ENCODE measurements at regions not wholly inside any gene's neighbourhood (a gene's known extent, or its start where the extent isn't known, plus 50 kb on each side); places are given as distances from the start of the nearest gene placed in this dataset.

DNA sequence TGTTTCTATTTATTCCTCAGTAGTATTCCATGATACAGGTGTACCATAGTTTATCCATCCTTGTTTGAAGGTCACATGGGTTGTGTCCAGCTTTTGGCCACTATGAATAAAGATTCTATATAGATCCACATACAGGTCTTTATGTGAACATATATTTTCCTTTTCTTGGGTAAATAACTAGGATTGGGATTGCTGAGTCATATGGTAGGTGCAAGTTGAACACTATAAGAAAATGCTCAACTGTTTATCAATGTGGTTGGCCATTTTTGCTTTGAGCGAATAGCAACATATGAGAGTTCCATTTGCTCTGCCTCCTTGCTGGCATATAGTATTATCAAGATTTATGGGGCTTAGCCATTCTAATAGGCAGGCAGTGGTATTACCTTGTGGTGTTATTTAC is 170.2 kb upstream of the KCNJ15 start:
- TF ChIP-seq, protein P1, sequence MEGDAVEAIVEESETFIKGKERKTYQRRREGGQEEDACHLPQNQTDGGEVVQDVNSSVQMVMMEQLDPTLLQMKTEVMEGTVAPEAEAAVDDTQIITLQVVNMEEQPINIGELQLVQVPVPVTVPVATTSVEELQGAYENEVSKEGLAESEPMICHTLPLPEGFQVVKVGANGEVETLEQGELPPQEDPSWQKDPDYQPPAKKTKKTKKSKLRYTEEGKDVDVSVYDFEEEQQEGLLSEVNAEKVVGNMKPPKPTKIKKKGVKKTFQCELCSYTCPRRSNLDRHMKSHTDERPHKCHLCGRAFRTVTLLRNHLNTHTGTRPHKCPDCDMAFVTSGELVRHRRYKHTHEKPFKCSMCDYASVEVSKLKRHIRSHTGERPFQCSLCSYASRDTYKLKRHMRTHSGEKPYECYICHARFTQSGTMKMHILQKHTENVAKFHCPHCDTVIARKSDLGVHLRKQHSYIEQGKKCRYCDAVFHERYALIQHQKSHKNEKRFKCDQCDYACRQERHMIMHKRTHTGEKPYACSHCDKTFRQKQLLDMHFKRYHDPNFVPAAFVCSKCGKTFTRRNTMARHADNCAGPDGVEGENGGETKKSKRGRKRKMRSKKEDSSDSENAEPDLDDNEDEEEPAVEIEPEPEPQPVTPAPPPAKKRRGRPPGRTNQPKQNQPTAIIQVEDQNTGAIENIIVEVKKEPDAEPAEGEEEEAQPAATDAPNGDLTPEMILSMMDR (optimal IDR thresholded peaks at IDR 0.05 in 1 of 3, IDR thresholded peaks at IDR 0.05 in 1 of 3, conservative IDR thresholded peaks at IDR 0.05 in 1 of 3; ENCODE audit: extremely low read depth in 1 of 3, insufficient read depth in 2 of 3, low read length in 3 of 3): no peak
- no peak for TF ChIP-seq EZH2 (IDR thresholded peaks at IDR 0.05; ENCODE audit: low read length)
- Histone ChIP-seq H3K9me1 (ENCODE audit: control insufficient read depth, extremely low read depth, insufficient read depth, low read length) (no peaks in the 10 kb centered on the region), H3K4me3 (ENCODE audit: control insufficient read depth in 2 of 3, extremely low read depth in 1 of 3, insufficient read depth in 2 of 3, low read depth in 1 of 3, low read length in 3 of 3) (no peak overlapping the region), H3K36me3 (ENCODE audit: control insufficient read depth in 2 of 2, extremely low read depth in 1 of 2, insufficient read depth in 2 of 2, low read length in 2 of 2) (no peaks in the 10 kb centered on the region), H3K27me3 (ENCODE audit: control insufficient read depth, extremely low read depth, insufficient read depth, low read length) (no peaks in the 10 kb centered on the region), H2AFZ (ENCODE audit: control insufficient read depth, low read length) (no peak overlapping the region), H3K9me3 (ENCODE audit: control insufficient read depth, low read depth, low read length) (no peaks in the 10 kb centered on the region), H3K27ac (ENCODE audit: control insufficient read depth, insufficient read depth, low read length) (no peak overlapping the region), H3K79me2 (ENCODE audit: control insufficient read depth, insufficient read depth, low read length) (no peaks in the 10 kb centered on the region), H3K4me1 (ENCODE audit: control insufficient read depth, extremely low read depth, insufficient read depth, low read length) (no peaks in the 10 kb centered on the region), H3K9ac (ENCODE audit: control insufficient read depth, extremely low read depth, insufficient read depth, low read length) (no peak overlapping the region), H3K4me2 (ENCODE audit: control insufficient read depth, extremely low read depth, insufficient read depth, low read depth, low read length) (no peak overlapping the region), H4K20me1 (ENCODE audit: control insufficient read depth, extremely low read depth, insufficient read depth, low read length) (no peaks in the 10 kb centered on the region)
- no peak for FAIRE-seq
- DNase-seq (ENCODE audit: low read depth, low spot score): no peak
- dilution Hi-C loops (cut with MboI; ENCODE audit: extremely low pct_ligation_motif_present, low sequenced_read_pairs): no loop called here

DNA sequence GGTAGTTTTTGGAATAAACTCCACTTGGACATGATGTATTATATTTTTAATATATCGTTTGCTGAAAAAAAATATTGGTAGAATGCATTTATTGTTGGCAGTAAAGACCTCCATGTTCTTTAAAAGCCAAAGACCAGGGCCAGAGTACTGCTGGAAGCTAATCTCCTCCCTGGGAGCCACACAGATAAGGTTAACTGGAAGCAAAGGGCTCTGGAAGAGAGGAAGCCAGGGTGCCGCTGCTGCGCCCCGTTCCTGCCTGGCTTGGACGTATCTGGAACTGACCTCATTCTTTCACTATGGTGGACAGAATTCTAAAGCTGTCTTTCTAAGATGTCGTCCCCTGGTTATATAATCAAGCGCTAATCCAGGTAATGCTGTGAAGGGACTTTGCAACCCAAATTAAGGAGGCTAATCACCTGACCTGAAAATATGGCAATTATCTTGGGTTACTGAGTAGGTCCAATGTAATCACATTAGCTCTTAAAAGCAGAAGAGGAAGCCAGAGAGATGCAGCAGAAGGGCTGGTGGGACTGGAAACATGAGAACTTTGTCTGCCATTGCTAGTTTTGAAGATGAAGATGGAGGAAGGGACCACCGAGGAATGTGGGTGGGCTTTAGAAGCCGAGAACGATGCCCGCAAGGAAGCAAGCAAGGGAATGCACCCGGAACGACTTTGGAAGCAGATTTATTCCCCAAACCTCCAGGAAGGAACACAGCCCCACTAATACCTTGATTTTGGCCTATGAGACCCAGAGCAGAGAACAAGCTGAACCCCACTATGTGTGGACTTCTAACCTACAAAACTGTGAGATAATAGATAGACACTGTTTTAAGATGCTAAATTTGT is 167.7 kb upstream of the KCNJ15 start:
- H3K36me3 ChIP-seq (ENCODE audit: control insufficient read depth in 2 of 2, extremely low read depth in 1 of 2, insufficient read depth in 2 of 2, low read length in 2 of 2): no peaks in the 10 kb centered on the region
- H3K27ac ChIP-seq (ENCODE audit: control insufficient read depth, insufficient read depth, low read length): no peak overlapping the region
- no peaks in the 10 kb centered on the region for H3K9me3 ChIP-seq (ENCODE audit: control insufficient read depth, low read depth, low read length)
- no peaks in the 10 kb centered on the region for H3K79me2 ChIP-seq (ENCODE audit: control insufficient read depth, insufficient read depth, low read length)
- no peaks in the 10 kb centered on the region for H3K4me1 ChIP-seq (ENCODE audit: control insufficient read depth, extremely low read depth, insufficient read depth, low read length)
- H3K27me3 ChIP-seq (ENCODE audit: control insufficient read depth, extremely low read depth, insufficient read depth, low read length): no peaks in the 10 kb centered on the region
- no peak overlapping the region for H3K9ac ChIP-seq (ENCODE audit: control insufficient read depth, extremely low read depth, insufficient read depth, low read length)
- no peak for FAIRE-seq
- dilution Hi-C loops (cut with MboI; ENCODE audit: extremely low pct_ligation_motif_present, low sequenced_read_pairs): no loop called here
- no peak for DNase-seq (ENCODE audit: low read depth, low spot score)
- no peaks in the 10 kb centered on the region for H3K9me1 ChIP-seq (ENCODE audit: control insufficient read depth, extremely low read depth, insufficient read depth, low read length)
- H4K20me1 ChIP-seq (ENCODE audit: control insufficient read depth, extremely low read depth, insufficient read depth, low read length): no peaks in the 10 kb centered on the region
- H3K4me3 ChIP-seq (ENCODE audit: control insufficient read depth in 2 of 3, extremely low read depth in 1 of 3, insufficient read depth in 2 of 3, low read depth in 1 of 3, low read length in 3 of 3): no peak overlapping the region
- no peak overlapping the region for H3K4me2 ChIP-seq (ENCODE audit: control insufficient read depth, extremely low read depth, insufficient read depth, low read depth, low read length)
- no peak overlapping the region for H2AFZ ChIP-seq (ENCODE audit: control insufficient read depth, low read length)
- no peak for TF ChIP-seq EZH2 (IDR thresholded peaks at IDR 0.05; ENCODE audit: low read length)
- TF ChIP-seq, protein P1 (optimal IDR thresholded peaks at IDR 0.05 in 1 of 3, IDR thresholded peaks at IDR 0.05 in 1 of 3, conservative IDR thresholded peaks at IDR 0.05 in 1 of 3; ENCODE audit: extremely low read depth in 1 of 3, insufficient read depth in 2 of 3, low read length in 3 of 3): no peak

All from keratinocyte (primary cell).